Loucy (cell line): ENCODE measurements at regions not wholly inside any gene's neighbourhood (a gene's known extent, or its start where the extent isn't known, plus 50 kb on each side); places are given as distances from the start of the nearest gene placed in this dataset.

Source experiments
- EZH2phosphoT487 ChIP-seq: fragments of 200-600 bp; IDR thresholded peaks from 2 replicates; pipeline ENCODE4 v1.6.1; 2018; ENCODE audit warnings: antibody characterized with exemption, mild to moderate bottlenecking, moderate library complexity, borderline replicate concordance
- TF ChIP-seq, protein P1 (sequence below): fragments of 200-600 bp; sonication (generic); conservative IDR thresholded peaks from 2 replicates; pipeline ENCODE4 v1.5.1; 2014; ENCODE audit warnings: mild to moderate bottlenecking, antibody characterized with exemption, low read length

DNA sequence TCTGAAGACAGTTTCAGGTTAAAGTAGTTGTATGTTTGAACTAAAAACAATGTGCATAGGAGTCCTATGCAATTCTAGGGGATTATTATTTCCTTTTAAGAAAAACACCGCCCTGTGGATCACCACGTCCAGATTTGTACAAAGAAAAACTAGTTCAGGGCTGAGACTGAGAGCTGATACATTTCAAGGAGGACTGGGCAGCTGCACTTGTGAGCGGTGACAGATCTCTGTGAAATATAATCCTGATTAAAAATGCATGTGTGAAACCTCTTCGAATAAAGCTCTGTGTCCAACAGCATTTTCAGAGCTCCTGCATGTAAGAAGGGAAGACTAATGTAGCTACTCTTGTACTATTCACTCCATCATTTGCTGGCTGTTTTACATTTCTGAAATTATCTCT lies 365.8 kb upstream of the PITX2 start:
- TF ChIP-seq, protein P1, sequence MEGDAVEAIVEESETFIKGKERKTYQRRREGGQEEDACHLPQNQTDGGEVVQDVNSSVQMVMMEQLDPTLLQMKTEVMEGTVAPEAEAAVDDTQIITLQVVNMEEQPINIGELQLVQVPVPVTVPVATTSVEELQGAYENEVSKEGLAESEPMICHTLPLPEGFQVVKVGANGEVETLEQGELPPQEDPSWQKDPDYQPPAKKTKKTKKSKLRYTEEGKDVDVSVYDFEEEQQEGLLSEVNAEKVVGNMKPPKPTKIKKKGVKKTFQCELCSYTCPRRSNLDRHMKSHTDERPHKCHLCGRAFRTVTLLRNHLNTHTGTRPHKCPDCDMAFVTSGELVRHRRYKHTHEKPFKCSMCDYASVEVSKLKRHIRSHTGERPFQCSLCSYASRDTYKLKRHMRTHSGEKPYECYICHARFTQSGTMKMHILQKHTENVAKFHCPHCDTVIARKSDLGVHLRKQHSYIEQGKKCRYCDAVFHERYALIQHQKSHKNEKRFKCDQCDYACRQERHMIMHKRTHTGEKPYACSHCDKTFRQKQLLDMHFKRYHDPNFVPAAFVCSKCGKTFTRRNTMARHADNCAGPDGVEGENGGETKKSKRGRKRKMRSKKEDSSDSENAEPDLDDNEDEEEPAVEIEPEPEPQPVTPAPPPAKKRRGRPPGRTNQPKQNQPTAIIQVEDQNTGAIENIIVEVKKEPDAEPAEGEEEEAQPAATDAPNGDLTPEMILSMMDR, result no peak
- no peak for TF ChIP-seq EZH2phosphoT487
